T follicular helper cell (primary cell): ENCODE measurements at regions not wholly inside any gene's neighbourhood (a gene's known extent, or its start where the extent isn't known, plus 50 kb on each side); places are given as distances from the start of the nearest gene placed in this dataset.

Source experiments
- DNase-seq: peaks from one replicate; pipeline ENCODE4 v3.0.0-alpha.2; 2020; ENCODE audit warnings: low read depth

- no peak for DNase-seq
These were observed 276.3 kb upstream of the GJB5 start for GRCh38 chr1:34478515-34479076.

DNA sequence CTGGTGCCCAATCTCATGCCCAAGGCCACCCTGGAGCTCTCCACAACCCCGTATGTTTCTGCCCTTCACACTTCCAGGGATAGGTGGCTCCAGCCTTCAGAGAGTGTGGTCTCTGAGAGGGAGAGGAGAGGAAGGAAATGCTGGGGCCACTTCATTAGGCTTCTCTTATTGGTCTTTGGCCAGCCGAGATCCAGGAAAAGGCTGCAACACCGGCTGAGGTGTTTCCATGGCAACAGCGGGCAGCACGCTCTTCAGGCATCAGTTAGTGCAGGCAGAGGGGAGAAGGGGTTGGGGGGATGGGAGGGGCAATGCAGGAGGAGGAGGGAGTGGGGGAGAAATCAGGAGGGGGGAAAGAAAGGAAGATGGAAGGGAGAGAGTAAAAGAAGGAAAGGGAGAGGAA is 275.1 kb upstream of the GJB5 start:
- DNase-seq = no peak

GRCh38 chr1:34488080-34488708 is 266.7 kb upstream of the GJB5 start:
- no peak for DNase-seq

- DNase-seq = no peak
These were observed 254.4 kb upstream of the GJB5 start for GRCh38 chr1:34500451-34500850.

GRCh38 chr1:34511802-34512201 is 243.0 kb upstream of the GJB5 start:
- no peak for DNase-seq

DNA sequence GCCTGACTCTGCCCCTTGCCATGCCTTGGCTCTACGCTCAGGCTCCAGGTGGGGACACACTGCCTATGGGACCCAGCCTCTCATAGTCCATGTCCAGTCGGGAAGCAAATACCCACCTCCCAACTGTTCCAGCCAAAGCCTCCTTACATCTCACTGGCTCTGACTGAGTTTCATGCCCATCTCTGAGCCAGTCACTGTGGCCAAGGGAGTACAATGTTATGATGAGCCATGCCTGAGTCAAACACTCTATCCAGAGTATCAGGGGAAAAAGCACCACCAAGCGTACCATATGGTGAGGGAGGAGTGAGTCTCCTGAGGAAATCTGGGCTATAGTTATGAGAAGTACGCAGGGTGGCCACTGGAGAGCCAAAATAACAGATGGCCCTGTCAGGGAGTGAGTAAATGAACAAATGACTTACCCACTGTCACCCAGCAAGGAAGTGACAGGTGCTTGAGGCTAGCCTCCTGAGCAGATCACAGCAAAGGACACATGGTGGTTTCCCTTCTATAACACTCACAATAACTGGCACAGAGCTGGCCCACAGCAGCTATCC is 236.6 kb upstream of the GJB5 start:
- no peak for DNase-seq

DNA sequence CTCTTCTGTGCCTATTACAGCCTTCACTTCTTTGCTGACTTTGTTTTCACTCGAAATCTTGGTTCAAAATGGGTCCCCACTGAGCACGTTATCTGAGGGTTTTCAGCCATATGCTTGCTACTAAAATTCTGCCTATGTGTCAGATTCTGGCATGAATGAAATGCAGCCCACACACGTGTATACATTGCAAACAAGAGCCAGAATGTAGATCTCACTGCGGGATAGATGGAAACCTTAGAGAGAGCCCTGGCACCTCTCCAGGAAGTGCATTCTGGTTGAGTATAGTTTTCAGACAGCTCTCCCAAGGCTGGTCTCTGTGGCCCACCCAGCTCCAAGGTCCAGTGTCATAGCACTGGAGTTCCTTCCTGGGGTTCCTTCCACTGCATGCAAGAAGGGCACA is 234.7 kb upstream of the GJB5 start:
- no peak for DNase-seq

- no peak for DNase-seq
These were observed 230.1 kb upstream of the GJB5 start for GRCh38 chr1:34524783-34525182.

GRCh38 chr1:34529935-34530859 is 224.7 kb upstream of the GJB5 start:
- no peak for DNase-seq

DNA sequence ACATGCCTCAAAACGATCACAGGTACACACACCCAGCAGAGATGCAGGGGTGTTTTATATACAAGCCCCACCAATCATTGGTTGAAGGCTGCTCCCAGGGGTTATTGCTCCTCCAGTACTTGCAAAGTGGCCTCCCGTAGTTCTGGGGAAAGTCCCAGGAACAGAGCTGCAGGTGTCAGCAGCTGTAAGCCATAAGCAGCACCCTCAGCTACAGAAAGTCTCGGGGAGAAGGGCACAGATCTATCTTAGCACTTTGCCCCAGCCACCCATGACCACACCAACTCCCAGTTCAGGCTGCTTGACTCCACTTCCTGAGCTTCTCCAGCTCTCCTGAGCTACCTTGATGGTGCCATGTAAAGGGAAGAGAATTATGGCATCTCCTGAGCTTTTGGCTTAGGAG is 222.7 kb upstream of the GJB5 start:
- no peak for DNase-seq

- DNase-seq = no peak
These were observed 216.4 kb upstream of the GJB5 start for GRCh38 chr1:34538481-34538880.

GRCh38 chr1:34547046-34547674 is 207.7 kb upstream of the GJB5 start:
- DNase-seq = no peak

DNA sequence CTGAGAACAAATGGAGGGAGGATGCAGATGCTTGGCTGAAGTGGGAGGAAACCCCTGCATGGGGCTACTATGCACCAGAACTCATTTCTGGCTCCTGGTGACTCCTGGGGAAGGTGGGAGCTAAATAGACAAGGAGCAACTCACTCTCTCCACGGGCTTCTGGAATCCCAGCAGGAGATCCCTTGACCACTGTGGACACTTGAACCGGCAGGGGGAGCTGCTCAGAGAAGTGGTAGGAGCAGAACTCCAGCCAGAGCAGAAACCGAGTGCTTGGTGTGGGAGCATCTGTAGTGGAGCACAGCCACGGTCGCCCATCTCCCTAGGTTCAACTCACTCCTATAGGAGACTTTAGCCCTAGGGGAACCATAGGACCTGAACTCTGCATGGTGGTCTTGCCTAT is 205.6 kb upstream of the GJB5 start:
- no peak for DNase-seq

DNA sequence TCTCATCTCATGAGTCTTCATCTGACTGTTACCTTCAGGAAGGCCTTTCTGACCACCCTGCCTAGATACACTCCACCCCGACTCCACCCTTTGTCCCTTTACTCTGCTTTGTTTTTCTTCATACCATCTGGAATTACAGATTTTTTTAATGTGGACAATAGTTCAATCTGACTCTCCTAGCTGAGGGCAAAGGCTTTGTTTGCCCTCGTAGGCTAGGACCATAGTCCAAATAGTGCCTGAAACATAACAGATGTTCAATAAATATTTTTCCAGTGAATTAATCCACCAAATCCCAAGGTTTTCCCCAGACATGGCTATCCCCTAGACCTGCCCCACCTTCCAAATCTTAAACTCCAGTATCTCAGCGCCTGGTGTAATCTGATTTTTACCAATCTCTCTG is 176.5 kb upstream of the GJB5 start:
- no peak for DNase-seq

DNA sequence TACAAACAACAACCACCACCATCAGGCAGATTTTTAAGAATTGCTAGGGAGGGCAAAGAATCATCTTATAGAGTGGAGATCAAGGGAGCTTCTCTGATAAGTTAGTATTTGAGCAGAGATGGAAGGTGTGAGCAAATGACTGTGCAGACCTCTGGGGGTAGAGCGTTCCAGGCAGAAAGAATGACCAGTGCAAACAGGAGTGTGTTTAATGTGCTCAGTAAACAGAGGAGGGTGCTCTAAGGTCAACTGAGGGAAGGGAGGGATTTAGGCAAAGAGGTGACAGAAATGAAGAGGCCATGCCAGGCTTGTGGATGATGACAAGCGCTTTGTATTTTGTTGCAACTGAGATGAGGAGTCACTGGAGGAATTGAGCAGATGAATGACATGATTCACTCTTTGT is 172.5 kb upstream of the GJB5 start:
- DNase-seq = no peak

DNA sequence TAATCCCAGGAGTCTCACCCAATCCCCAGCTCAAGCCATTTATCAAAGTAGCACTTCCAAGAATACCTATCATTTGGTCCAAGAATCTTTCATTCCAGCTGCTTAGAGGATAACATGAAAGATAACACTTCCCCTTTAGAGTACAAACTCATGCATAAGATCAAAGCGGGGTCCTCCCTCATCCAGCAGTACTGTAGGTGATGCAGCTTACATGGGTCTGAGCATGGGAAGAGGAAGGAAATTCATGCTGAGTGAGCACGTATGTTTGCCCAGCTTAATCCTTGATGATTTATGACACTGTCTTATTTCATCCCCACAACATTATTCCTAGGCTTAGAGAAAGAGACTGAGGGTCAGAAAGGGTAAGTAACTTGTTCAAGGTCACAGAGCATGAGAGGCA is 167.1 kb upstream of the GJB5 start:
- DNase-seq = no peak

DNA sequence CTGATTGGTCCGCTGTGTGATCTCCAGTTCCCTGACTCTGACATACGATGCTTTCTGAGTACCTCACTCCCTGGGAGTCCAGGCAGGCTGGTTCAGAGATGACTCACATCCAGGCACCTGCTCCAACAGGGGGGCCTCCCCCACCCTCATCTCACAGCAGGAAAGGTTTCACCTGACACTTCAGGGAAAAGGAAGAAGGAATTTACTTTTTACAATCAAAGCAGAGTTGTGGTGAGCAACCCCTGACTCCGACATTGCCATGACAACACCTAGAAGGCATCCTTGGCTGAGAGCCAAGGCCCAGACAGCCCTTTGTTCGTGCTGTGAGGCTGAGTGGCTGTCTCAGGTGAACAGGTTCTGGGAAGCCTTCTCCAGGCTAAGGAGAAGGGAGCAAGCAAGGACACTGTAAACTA is 164.6 kb upstream of the GJB5 start:
- DNase-seq = no peak

DNA sequence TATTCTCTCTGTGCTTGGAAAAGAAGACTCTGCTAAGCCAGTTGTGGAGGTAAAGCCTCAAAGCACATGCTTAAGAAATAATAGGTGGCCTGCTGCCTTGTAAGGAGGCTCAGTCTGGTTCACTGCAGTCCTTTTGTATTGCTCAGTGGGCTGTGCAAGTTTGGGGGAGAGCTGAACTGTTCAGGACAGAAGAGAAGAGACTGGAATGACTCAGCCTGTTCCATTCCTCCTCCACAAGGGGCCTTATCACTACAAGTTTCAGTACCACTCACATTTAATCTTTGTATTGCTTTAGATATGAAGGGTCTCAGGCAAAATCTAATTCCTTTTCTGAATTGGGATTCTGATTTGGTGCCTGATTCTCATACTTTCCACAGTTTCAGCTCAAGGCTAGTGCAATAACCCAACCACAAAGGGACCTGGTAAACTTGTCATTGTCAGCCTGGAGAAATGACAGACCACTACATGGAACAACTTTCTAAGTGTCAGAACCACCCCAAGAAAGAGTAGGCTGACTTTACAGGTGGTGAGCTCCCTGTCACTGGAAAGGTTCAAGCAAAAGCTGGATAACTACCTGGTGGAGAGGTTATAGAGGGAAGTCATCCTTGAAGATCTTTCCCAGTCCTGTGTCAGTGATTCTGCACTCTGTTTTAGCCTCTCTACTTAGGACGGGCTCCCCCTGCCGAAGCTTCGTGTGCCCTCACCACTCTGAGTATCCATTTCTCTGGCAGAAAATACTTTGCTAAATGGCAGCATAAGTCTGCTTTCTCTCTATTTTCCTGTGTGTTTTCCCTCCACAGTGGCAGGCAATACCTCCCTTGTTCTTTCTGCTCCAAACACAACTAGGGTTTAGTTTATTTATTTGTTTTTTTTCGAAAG is 162.9 kb upstream of the GJB5 start:
- DNase-seq = no peak

DNA sequence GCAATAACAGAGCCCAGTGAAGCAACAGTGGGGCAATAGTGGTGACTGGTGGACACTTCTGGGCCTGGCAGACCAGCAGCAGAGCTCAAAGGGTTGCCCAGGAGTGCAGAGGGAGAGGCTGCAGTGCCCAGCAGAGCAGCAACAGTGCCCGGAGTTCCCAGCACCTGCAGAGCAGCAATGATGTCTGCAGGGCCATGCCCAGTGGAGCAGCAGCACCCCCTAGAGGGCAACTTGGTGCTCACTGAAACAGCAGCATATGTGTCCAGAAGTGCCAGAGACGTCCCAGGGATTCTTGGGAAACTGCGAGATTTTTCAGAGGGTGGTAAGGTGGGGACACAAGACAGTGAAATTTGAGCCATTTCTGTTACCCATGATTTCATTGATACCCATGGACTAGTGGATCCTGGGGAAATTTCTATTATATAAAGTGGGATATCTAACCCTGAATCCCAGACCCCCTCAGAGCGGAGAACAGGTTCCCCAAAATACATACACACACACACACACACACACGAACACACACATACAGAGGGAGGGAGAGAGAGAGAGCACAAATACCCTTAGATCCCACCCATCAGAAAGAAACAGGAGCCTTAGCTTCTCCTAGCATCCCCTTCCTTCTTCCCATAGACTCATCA is 156.9 kb upstream of the GJB5 start:
- peak; percentile 10 for DNase-seq

DNA sequence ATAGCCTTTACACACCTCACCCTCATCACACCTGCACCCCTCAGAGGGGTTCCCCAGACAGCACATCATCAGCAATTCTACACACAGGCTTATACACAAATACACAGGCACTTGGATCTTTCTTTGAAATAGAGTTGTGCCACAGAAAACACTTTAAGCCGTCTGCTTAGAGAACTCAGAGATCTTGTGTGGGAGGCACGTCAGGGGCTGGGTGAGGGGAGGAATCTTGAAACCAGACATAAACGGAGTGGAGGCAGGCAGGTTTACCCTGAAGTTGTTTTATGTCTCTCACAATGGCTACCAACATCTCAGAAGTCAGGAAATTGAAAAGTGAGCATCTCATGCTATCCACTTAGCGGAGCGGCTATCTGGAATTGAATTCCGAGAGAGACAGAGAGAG is 151.9 kb upstream of the GJB5 start:
- DNase-seq = no peak

DNA sequence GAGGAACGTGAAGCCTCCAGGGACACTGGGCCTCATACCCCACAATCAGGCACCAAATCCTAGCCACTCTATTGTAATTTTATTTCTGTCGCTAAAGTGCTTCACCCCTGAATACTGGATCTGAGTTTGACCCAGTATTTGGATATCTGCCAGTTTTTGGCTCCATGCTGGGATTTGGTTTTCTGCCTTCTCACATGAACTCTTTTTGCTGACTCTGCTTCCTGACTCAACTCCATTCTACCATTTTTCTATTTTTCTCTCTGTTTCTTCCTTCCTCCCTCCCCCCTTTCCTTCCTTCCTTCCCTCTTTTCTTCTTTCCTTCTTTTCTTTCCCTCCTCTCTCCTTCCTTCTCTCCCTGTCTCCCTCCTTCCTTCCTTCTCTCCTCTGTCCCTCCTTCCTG is 151.3 kb upstream of the GJB5 start:
- no peak for DNase-seq
